ENCODE measurements at regions not wholly inside any gene's neighbourhood (a gene's known extent, or its start where the extent isn't known, plus 50 kb on each side); places are given as distances from the start of the nearest gene placed in this dataset.
A peak's percentile ranks its signal among the peaks of the same experiment; 100 is the strongest.

DNA sequence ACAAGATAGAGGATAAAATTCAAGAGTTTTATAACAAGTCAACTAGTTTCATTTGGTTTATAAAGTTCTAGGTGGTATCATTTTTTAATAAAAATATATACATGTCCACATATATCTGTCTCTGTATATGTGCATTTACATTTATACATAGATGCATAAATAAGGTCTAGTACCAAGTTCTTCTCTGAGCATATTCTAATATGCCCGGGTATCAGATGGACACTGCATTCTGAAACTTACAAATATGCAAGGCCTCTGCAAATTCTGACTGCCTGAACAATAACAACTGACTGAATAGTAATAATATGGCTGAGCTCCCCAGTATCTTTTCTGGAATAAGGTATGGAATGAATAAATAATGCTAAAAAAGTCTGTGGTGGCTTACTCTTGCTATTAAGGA, 304.8 kb downstream of the KLF12 start:
- Mint-ChIP-seq H3K4me3 (no peak overlapping the region), H3K27me3 (no peaks in the 10 kb centered on the region), H3K27ac (peak overlapping the region in 1 of 9 donors; percentile 83), H3K9me3 (no peaks in the 10 kb centered on the region), H3K4me1 (peaks cover 18 to 89% (median 73%) of the 10 kb centered on the region in 7 donors), H3K36me3 (peaks cover 7 to 25% (median 14%) of the 10 kb centered on the region in 5 donors)
- POLR2A ChIA-PET: interaction anchor here (0.7 to 1.2 kb wide), 2 partner anchors 63 to 238 kb away, joined by 3 to 5 read pairs; no protein-coding TSS in a partner anchor
- H3K27me3 ChIP-seq (ENCODE audit: control insufficient read depth in 2 of 2, insufficient read depth in 2 of 2, low read length in 2 of 2): no peaks in the 10 kb centered on the region
- H3K9me3 ChIP-seq (ENCODE audit: control insufficient read depth in 2 of 3, low read length in 3 of 3): no peaks in the 10 kb centered on the region
- H3K4me1 ChIP-seq (ENCODE audit: control insufficient read depth in 2 of 2, insufficient read depth in 2 of 2, low read length in 2 of 2): peaks cover 4 to 34% of the 10 kb centered on the region in 2 donors
- H3K36me3 ChIP-seq (ENCODE audit: control insufficient read depth in 2 of 3, insufficient read depth in 3 of 3, low read length in 3 of 3): no peaks in the 10 kb centered on the region
- DNase-seq (no peak), ATAC-seq (no peak)
- intact Hi-C loops (cut with micrococcal nuclease): loop anchor here in 1 of 2 donors (2.0 kb wide), 1 partner anchor 17 kb away; no protein-coding TSS in a partner anchor
- no peak overlapping the region for H3K4me3 ChIP-seq (ENCODE audit: low read length)
- CTCF ChIA-PET: no interaction called here
- no peak overlapping the region for H3K27ac ChIP-seq (ENCODE audit: low read depth, low read length)

DNA sequence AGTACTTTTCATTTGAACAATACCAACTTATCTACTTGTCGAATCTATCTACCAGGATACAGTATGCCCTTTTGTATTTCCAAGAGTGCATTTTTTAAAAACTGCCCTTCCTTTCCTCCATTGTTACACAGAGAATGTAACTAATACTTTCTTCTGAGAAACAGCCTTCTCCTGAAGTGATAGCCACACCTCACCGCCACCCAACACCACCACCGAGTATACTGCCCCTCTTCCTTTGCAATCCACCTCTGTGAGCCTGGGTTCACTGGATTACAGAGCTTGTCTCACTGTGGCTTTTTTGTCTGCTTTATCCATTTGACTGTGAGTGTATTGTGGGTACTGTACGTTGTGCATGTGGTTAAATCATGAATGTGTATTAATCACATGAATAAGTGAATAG, 305.4 kb downstream of the KLF12 start:
- Histone ChIP-seq H3K4me3 (ENCODE audit: low read length) (no peak overlapping the region), H3K4me1 (ENCODE audit: control insufficient read depth in 2 of 2, insufficient read depth in 2 of 2, low read length in 2 of 2) (peaks cover 4 to 40% of the 10 kb centered on the region in 2 donors), H3K27me3 (ENCODE audit: control insufficient read depth in 2 of 2, insufficient read depth in 2 of 2, low read length in 2 of 2) (no peaks in the 10 kb centered on the region), H3K9me3 (ENCODE audit: control insufficient read depth in 2 of 3, low read length in 3 of 3) (no peaks in the 10 kb centered on the region), H3K27ac (ENCODE audit: low read depth, low read length) (no peak overlapping the region), H3K36me3 (ENCODE audit: control insufficient read depth in 2 of 3, insufficient read depth in 3 of 3, low read length in 3 of 3) (no peaks in the 10 kb centered on the region)
- Mint-ChIP-seq H3K4me1 (peaks cover 18 to 89% (median 74%) of the 10 kb centered on the region in 7 donors), H3K36me3 (peaks cover 7 to 28% (median 14%) of the 10 kb centered on the region in 5 donors), H3K9me3 (no peaks in the 10 kb centered on the region), H3K4me3 (no peak overlapping the region), H3K27me3 (no peaks in the 10 kb centered on the region), H3K27ac (peak overlapping the region in 5 of 9 donors; percentile 29 to 83 (median 51))
- intact Hi-C loops (cut with micrococcal nuclease): loop anchor here in 1 of 2 donors (2.0 kb wide), 1 partner anchor 16 kb away; no protein-coding TSS in a partner anchor
- DNase-seq: no peak
- ChIA-PET POLR2A (interaction anchor here (0.7 to 1.2 kb wide), 2 partner anchors 62 to 239 kb away, joined by 3 to 5 read pairs; no protein-coding TSS in a partner anchor), CTCF (no interaction called here)
- ATAC-seq: no peak

DNA sequence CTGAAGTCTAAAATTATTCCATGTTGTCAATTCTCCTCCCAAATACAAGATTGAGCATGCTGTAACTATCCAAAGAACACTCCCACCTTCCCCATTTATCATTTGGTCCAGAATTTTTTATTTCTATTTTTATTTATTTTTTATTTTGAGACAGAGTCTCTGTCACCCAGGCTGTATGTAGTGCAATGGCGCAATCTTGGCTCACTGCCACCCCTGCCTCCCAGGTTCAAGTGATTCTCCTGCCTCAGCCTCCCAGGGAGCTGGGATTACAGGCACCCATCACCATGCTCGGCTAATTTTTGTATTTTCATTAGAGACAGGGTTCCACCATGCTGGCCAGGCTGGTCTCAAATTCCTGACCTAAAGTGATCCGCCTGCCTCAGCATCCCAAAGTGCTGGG, 306.8 kb downstream of the KLF12 start:
- POLR2A ChIA-PET: no interaction called here
- H3K36me3 ChIP-seq (ENCODE audit: control insufficient read depth in 2 of 3, insufficient read depth in 3 of 3, low read length in 3 of 3): no peaks in the 10 kb centered on the region
- no peak for ATAC-seq
- CTCF ChIA-PET: interaction anchor here (0.7 kb wide), 1 partner anchor 41 kb away, joined by 3 read pairs; no protein-coding TSS in a partner anchor
- no peak overlapping the region for H3K4me3 ChIP-seq (ENCODE audit: low read length)
- Mint-ChIP-seq H3K9me3 (no peaks in the 10 kb centered on the region), H3K4me1 (peaks cover 18 to 88% (median 71%) of the 10 kb centered on the region in 7 donors), H3K27me3 (no peaks in the 10 kb centered on the region), H3K36me3 (peaks cover 7 to 32% (median 14%) of the 10 kb centered on the region in 5 donors), H3K4me3 (peak overlapping the region in 1 of 10 donors; percentile 11), H3K27ac (peak overlapping the region in 2 of 9 donors; percentile 49 to 83)
- intact Hi-C loops (cut with micrococcal nuclease): no loop called here
- H3K27ac ChIP-seq (ENCODE audit: low read depth, low read length): no peak overlapping the region
- H3K9me3 ChIP-seq (ENCODE audit: control insufficient read depth in 2 of 3, low read length in 3 of 3): no peaks in the 10 kb centered on the region
- H3K27me3 ChIP-seq (ENCODE audit: control insufficient read depth in 2 of 2, insufficient read depth in 2 of 2, low read length in 2 of 2): no peaks in the 10 kb centered on the region
- no peak for DNase-seq
- peaks cover 4 to 29% of the 10 kb centered on the region in 2 donors for H3K4me1 ChIP-seq (ENCODE audit: control insufficient read depth in 2 of 2, insufficient read depth in 2 of 2, low read length in 2 of 2)

DNA sequence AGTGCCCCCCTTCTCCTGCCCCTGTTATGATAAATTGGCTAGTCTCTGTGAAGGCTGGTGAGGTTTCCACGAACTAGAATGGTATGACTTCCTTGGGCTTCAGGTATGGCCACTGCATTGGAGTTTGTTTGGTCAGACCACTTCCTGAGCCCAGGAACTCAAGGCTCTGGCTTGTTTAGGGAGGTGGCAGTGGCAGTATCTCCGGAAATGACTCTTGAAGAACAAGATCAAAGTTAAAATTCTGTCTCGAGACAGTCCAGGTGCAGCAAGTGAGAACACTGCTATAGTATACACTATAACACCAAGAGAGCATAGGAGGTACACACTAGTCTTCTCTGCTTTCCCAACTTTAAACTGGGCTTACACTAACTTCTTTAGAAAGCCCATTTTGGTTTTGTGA, 309.1 kb downstream of the KLF12 start:
- peak overlapping the region; percentile 7 to 92 (median 50) for H3K27ac Mint-ChIP-seq
- intact Hi-C loops (cut with micrococcal nuclease): no loop called here
- no peaks in the 10 kb centered on the region for H3K27me3 Mint-ChIP-seq
- ATAC-seq (peak; percentile 27), DNase-seq (peak in 4 of 9 donors; percentile 6 to 24 (median 20))
- H3K4me3 ChIP-seq (ENCODE audit: low read length): no peak overlapping the region
- peaks cover 0 to 2% (median 0%) of the 10 kb centered on the region in 11 donors for H3K9me3 Mint-ChIP-seq
- H3K36me3 ChIP-seq (ENCODE audit: control insufficient read depth in 2 of 3, insufficient read depth in 3 of 3, low read length in 3 of 3): no peaks in the 10 kb centered on the region
- CTCF ChIA-PET: interaction anchor here (0.6 kb wide), 1 partner anchor 20 kb away, joined by 4 read pairs; no protein-coding TSS in a partner anchor
- H3K4me1 Mint-ChIP-seq: peaks cover 24 to 88% (median 75%) of the 10 kb centered on the region in 7 donors
- no peaks in the 10 kb centered on the region for H3K27me3 ChIP-seq (ENCODE audit: control insufficient read depth in 2 of 2, insufficient read depth in 2 of 2, low read length in 2 of 2)
- peak overlapping the region in 8 of 10 donors; percentile 20 to 80 (median 45) for H3K4me3 Mint-ChIP-seq
- no peaks in the 10 kb centered on the region for H3K9me3 ChIP-seq (ENCODE audit: control insufficient read depth in 2 of 3, low read length in 3 of 3)
- POLR2A ChIA-PET: interaction anchor here (0.6 to 0.7 kb wide), 2 partner anchors 10 to 15 kb away, joined by 3 to 4 read pairs; no protein-coding TSS in a partner anchor
- no peak overlapping the region for H3K27ac ChIP-seq (ENCODE audit: low read depth, low read length)
- H3K4me1 ChIP-seq (ENCODE audit: control insufficient read depth in 2 of 2, insufficient read depth in 2 of 2, low read length in 2 of 2): peaks cover 0 to 22% of the 10 kb centered on the region in 2 donors
- peaks cover 12 to 47% (median 14%) of the 10 kb centered on the region in 5 donors for H3K36me3 Mint-ChIP-seq

DNA sequence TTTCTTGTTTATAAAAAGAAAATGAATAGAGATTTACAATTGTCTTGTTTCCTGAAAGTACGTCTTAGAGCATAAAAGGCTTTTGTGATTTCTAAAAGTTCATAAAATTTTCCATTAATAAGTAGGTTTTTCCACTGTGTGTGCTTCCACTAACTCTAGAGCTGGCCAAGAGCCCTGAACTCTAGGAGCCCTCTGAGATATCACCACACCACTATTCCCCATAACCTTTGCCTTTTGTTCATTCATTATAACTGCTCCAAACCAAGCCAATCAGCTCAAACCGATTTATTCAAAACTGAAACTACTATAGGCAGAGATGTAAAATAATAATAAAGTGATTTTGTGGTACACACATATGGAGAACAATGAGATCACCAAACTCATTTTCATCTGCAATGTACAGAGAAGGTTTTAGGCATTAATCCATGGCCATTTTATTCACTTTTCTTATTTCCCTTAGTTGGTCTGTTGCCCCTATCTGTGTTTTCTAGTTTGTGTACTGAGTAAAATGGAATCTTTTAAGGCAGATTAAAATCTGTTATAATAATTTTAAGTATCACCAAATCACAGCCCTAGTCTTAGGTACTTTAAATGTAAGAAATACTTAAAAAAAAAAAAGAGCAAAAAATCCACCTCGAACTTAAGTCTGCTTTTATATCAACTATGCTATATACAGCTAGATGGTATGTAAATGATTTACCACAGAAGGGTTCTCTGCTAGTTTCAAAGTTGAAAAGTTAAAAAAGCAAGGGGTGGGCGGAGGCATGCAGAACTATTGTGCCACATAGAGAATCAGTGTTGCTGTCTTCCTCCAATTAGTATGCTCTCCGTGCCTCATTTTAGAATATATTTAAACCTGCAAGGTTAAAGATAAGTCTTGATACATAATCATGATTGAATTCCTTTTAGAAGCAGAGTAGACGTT, 311.3 kb downstream of the KLF12 start:
- CTCF ChIA-PET: no interaction called here

DNA sequence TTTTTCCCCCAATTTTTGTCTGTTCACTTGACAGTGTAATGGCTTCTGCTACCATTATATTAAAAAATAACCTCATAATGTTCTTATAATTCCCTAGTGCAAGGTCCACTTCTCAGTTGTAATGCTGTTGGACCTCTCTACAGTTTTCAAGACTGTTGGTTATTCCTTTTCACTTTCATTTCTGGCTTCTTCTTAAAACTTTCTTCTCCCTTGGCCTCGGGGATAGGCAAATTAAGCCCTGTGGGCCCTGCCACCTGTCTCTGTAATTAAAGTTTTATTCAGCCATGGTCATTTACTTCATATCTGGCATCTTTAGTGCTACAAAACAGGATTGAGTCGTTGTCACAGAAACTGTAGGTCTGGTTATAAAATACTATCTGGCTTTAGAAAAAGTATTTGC, 313.5 kb downstream of the KLF12 start:
- ChIA-PET CTCF (no interaction called here), POLR2A (interaction anchor here (1.3 kb wide), 1 partner anchor 57 kb away, joined by 3 read pairs; no protein-coding TSS in a partner anchor)
- Mint-ChIP-seq H3K4me1 (peaks cover 19 to 82% (median 62%) of the 10 kb centered on the region in 7 donors), H3K27ac (peak overlapping the region in 6 of 9 donors; percentile 3 to 79 (median 22)), H3K27me3 (no peaks in the 10 kb centered on the region), H3K4me3 (no peak overlapping the region), H3K9me3 (peaks cover 0 to 2% (median 0%) of the 10 kb centered on the region in 11 donors), H3K36me3 (peaks cover 8 to 52% (median 35%) of the 10 kb centered on the region in 5 donors)
- ATAC-seq (no peak), DNase-seq (no peak)
- H3K4me1 ChIP-seq (ENCODE audit: control insufficient read depth in 2 of 2, insufficient read depth in 2 of 2, low read length in 2 of 2): peaks cover 0 to 13% of the 10 kb centered on the region in 2 donors
- peaks cover 0 to 11% (median 0%) of the 10 kb centered on the region in 3 experiments for H3K36me3 ChIP-seq (ENCODE audit: control insufficient read depth in 2 of 3, insufficient read depth in 3 of 3, low read length in 3 of 3)
- H3K27me3 ChIP-seq (ENCODE audit: control insufficient read depth in 2 of 2, insufficient read depth in 2 of 2, low read length in 2 of 2): no peaks in the 10 kb centered on the region
- intact Hi-C loops (cut with micrococcal nuclease): no loop called here
- no peak overlapping the region for H3K27ac ChIP-seq (ENCODE audit: low read depth, low read length)
- no peaks in the 10 kb centered on the region for H3K9me3 ChIP-seq (ENCODE audit: control insufficient read depth in 2 of 3, low read length in 3 of 3)
- H3K4me3 ChIP-seq (ENCODE audit: low read length): no peak overlapping the region

More for the DNA sequence above, 311.3 kb downstream of the KLF12 start:
- peaks cover 0 to 7% (median 0%) of the 10 kb centered on the region in 3 experiments for H3K36me3 ChIP-seq (ENCODE audit: control insufficient read depth in 2 of 3, insufficient read depth in 3 of 3, low read length in 3 of 3)
- H3K27ac ChIP-seq (ENCODE audit: low read depth, low read length): no peak overlapping the region
- H3K4me3 ChIP-seq (ENCODE audit: low read length): no peak overlapping the region
- H3K27me3 ChIP-seq (ENCODE audit: control insufficient read depth in 2 of 2, insufficient read depth in 2 of 2, low read length in 2 of 2): no peaks in the 10 kb centered on the region
- peak overlapping the region in 8 of 9 donors; percentile 1 to 87 (median 33) for H3K27ac Mint-ChIP-seq
- POLR2A ChIA-PET: interaction anchor here (1.2 to 1.6 kb wide), 2 partner anchors 55 to 57 kb away, joined by 3 to 4 read pairs; no protein-coding TSS in a partner anchor
- H3K36me3 Mint-ChIP-seq: peaks cover 8 to 56% (median 29%) of the 10 kb centered on the region in 5 donors
- ATAC-seq (no peak), DNase-seq (no peak)
- intact Hi-C loops (cut with micrococcal nuclease): loop anchor here in 1 of 2 donors (1.0 to 2.0 kb wide), 2 partner anchors 9 to 14 kb away; no protein-coding TSS in a partner anchor
- peaks cover 0 to 19% of the 10 kb centered on the region in 2 donors for H3K4me1 ChIP-seq (ENCODE audit: control insufficient read depth in 2 of 2, insufficient read depth in 2 of 2, low read length in 2 of 2)
- H3K4me3 Mint-ChIP-seq: peak overlapping the region in 1 of 10 donors; percentile 8
- peaks cover 0 to 2% (median 0%) of the 10 kb centered on the region in 11 donors for H3K9me3 Mint-ChIP-seq
- H3K4me1 Mint-ChIP-seq: peaks cover 22 to 85% (median 72%) of the 10 kb centered on the region in 7 donors
- no peaks in the 10 kb centered on the region for H3K27me3 Mint-ChIP-seq
- no peaks in the 10 kb centered on the region for H3K9me3 ChIP-seq (ENCODE audit: control insufficient read depth in 2 of 3, low read length in 3 of 3)

Data from naive thymus-derived CD4-positive, alpha-beta T cell (primary cell).